NCI-H82 treated with DMSO at 0.1 percent for 48 hours (cell line): ENCODE measurements at regions not wholly inside any gene's neighbourhood (a gene's known extent, or its start where the extent isn't known, plus 50 kb on each side); places are given as distances from the start of the nearest gene placed in this dataset.

Experiments used
- DNase-seq: peaks from one replicate; lab custom pipeline; 2025; ENCODE audit not compliant: unreplicated experiment; lab: John Stamatoyannopoulos, UW

GRCh38 chr5:121795511-121795910, 56.2 kb upstream of the FTMT start:
- DNase-seq, result no peak

- DNase-seq, result no peak
Measured at GRCh38 chr5:121797681-121798518, 53.8 kb upstream of the FTMT start.
